Nephron progenitor cell (in vitro differentiated cells): ENCODE measurements at regions not wholly inside any gene's neighbourhood (a gene's known extent, or its start where the extent isn't known, plus 50 kb on each side); places are given as distances from the start of the nearest gene placed in this dataset.

Source experiments
- DNase-seq: peaks from one replicate; pipeline ENCODE4 v3.0.0; 2021
- H3K27ac Mint-ChIP-seq: 2 replicates; pipeline ENCODE4 v1.8.0; 2021; ENCODE audit warnings: mild to moderate bottlenecking, moderate library complexity, mixed read lengths
- H3K27me3 Mint-ChIP-seq: 2 replicates; pipeline ENCODE4 v1.8.0; 2021; ENCODE audit warnings: mild to moderate bottlenecking, low read depth, mixed read lengths; ENCODE audit not compliant: poor library complexity
- H3K36me3 Mint-ChIP-seq: 2 replicates; pipeline ENCODE4 v1.8.0; 2021; ENCODE audit warnings: low read depth, mixed read lengths
- H3K4me1 Mint-ChIP-seq: 2 replicates; pipeline ENCODE4 v1.8.0; 2021; ENCODE audit warnings: mixed read lengths
- H3K4me3 Mint-ChIP-seq: 2 replicates; pipeline ENCODE4 v1.8.0; 2021; ENCODE audit warnings: mild to moderate bottlenecking, moderate library complexity, mixed read lengths
- H3K9me3 Mint-ChIP-seq: 2 replicates; pipeline ENCODE4 v1.8.0; 2021; ENCODE audit warnings: mild to moderate bottlenecking, moderate library complexity, mixed read lengths
- TF ChIP-seq, protein P1 (sequence below): fragments of 200-600 bp; sonication (generic); IDR thresholded peaks from 2 replicates; pipeline ENCODE4 v1.5.0; 2021; ENCODE audit warnings: antibody characterized with exemption

DNA sequence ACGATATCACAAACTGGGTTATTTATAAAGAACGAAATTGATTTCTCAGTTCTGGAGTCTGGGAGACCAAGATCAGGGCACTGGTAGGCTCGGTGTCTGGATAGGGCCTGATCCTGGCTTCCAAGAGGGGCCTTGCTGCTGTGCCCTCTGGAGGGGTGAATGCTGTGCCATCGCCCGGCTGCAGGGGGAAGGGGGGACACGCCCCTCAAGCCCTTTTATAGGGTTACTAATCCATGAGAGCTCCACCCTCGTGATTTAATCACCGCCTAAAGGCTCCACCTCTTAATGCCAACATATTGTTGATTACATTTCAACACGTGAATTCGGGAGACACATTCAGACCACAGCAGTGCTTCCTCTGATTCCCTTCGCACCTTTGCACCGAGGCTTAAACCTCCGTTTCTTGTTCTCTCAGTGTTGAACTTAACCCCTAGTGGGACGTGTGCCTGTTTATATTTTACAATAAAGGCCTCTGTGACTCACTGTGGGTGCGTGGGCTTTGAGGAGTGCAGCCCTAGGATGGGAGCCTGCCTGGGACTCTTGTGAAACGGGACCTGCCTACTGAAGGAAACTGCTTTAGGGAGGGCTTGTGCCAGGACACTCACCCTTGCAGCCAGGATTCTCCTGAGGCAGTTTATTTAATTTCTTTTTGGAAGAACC, 52.4 kb upstream of the SPATA13 start:
- H3K4me3 Mint-ChIP-seq = no peak overlapping the region
- TF ChIP-seq, protein P1, sequence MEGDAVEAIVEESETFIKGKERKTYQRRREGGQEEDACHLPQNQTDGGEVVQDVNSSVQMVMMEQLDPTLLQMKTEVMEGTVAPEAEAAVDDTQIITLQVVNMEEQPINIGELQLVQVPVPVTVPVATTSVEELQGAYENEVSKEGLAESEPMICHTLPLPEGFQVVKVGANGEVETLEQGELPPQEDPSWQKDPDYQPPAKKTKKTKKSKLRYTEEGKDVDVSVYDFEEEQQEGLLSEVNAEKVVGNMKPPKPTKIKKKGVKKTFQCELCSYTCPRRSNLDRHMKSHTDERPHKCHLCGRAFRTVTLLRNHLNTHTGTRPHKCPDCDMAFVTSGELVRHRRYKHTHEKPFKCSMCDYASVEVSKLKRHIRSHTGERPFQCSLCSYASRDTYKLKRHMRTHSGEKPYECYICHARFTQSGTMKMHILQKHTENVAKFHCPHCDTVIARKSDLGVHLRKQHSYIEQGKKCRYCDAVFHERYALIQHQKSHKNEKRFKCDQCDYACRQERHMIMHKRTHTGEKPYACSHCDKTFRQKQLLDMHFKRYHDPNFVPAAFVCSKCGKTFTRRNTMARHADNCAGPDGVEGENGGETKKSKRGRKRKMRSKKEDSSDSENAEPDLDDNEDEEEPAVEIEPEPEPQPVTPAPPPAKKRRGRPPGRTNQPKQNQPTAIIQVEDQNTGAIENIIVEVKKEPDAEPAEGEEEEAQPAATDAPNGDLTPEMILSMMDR = no peak
- DNase-seq = no peak
- peaks cover 15% of the 10 kb centered on the region for H3K4me1 Mint-ChIP-seq
- no peak overlapping the region for H3K27ac Mint-ChIP-seq
- no peaks in the 10 kb centered on the region for H3K9me3 Mint-ChIP-seq
- H3K27me3 Mint-ChIP-seq = peaks cover 18% of the 10 kb centered on the region
- no peaks in the 10 kb centered on the region for H3K36me3 Mint-ChIP-seq

DNA sequence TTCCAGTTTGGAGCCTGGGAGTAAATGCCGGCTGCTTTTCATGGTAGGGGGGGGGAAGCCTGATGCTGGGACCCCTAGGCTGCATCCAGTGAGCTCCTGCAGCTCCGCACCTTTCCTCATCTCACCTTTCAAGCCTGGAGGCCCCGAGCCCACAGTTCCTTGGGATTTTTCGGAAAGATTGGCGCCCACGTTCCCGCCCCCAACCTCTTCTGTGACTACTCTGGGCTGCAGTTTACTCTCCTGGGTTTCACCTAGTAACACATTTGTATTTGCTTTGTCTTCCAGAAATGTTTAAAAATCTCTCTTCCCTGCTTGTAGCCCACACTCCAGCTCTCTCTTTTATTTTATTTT, 51.9 kb upstream of the SPATA13 start:
- Mint-ChIP-seq H3K36me3 (no peaks in the 10 kb centered on the region), H3K4me1 (peaks cover 14% of the 10 kb centered on the region), H3K4me3 (no peak overlapping the region), H3K9me3 (no peaks in the 10 kb centered on the region), H3K27ac (no peak overlapping the region), H3K27me3 (peaks cover 18% of the 10 kb centered on the region)
- TF ChIP-seq, protein P1 = no peak
- no peak for DNase-seq

DNA sequence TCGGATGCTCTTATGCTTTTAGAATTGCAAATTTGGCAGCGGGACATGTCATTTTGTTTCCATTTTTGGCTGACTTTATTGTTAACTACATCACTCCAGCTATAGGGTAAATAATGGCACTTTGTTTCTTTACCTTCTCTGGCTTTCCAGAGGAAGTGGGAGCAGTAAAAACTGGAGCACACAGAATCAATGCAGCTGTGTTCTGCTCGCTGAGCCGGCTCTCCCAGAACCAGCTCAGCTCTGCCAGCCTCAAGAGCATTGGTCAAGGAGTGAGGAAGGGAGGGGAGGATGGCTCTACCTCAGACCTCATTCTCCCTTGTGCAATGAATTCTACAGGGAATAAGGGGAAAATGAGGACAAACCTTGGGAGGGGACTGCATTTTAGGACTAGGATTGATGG, 50.5 kb upstream of the SPATA13 start:
- H3K4me3 Mint-ChIP-seq = no peak overlapping the region
- H3K4me1 Mint-ChIP-seq = peaks cover 2% of the 10 kb centered on the region
- H3K27me3 Mint-ChIP-seq = peaks cover 18% of the 10 kb centered on the region
- no peak for DNase-seq
- TF ChIP-seq, protein P1 = no peak
- no peaks in the 10 kb centered on the region for H3K36me3 Mint-ChIP-seq
- no peaks in the 10 kb centered on the region for H3K9me3 Mint-ChIP-seq
- H3K27ac Mint-ChIP-seq = no peak overlapping the region
